NCI-H146 (cell line): ENCODE measurements at regions not wholly inside any gene's neighbourhood (a gene's known extent, or its start where the extent isn't known, plus 50 kb on each side); places are given as distances from the start of the nearest gene placed in this dataset.

Experiments
- DNase-seq: peaks from one replicate; lab custom pipeline; 2025; lab: John Stamatoyannopoulos, UW

DNA sequence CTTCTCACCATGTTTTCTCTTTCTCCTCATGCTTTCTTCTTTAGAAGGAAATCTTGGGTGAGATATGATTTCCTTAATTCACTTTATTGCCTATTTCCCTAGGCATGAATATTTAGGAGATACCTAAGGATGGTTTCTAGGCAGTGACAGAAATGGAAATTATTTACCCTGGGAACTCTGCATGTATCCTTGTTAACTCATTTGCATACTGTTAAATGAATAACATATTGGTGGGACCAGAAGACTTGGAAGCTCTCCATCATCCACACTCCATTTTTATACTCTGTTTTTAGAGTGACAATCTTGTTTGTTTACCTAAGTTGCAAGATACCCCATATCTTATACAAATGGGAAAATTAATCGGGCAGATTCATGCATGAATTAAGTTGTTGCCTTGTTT is 285.7 kb downstream of the RNF144B start:
- no peak for DNase-seq

DNA sequence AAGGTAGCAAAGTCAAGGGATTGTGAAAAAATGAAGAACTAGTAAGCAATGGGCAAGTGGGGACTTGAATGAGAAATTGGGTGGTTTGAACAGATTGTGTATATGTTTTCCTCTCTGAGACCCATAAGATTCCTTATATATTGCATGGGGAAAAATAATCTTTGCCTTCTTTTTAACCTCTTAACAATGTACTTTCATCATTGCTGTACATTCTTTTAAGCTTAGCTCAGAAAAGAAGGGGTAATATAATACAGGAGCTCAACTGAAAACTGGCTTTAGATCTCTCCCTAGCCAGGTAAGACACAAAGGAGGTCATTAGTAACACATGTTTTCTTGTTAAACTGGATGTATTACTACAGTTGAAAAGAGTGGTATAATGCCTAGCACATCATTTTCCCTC is 287.2 kb downstream of the RNF144B start:
- DNase-seq, result no peak

DNA sequence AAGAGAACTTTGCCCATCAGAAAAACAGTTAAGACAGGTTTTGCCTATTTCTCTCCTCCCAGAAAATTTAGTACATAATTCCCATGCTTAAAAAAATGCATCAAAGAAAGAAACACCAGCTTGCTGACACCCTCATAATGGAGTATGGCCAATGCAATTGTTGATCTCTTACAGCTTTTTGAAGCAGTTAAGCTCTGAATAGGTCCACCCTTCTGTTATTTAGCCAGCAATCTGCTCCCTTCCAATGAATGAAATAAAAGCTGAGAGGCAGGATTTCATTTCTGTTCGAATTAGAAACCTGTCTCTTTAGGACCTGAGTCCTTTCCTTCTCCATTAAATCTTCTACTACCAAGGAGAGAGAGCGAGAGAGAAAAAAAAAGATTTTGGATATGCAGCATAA is 288.7 kb downstream of the RNF144B start:
- DNase-seq, result no peak

DNA sequence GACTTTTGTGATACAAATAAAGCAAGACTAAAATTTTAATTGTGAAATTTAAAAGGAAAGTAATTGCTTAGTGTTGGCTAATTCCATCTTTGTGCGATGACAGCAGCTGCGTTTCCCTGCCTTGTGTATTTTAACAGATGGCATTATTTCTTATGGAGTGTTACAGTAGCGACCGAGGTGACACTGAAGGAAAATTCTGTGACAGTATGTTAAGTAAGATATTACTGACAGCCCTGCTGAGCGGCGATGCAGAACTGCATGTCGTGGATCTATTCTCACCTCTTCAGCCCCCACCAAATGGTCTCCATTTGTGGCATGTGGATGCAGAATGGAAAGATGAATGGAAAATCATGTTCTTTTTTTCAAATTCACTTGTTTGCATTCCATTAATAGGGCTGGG is 289.4 kb downstream of the RNF144B start:
- no peak for DNase-seq

DNA sequence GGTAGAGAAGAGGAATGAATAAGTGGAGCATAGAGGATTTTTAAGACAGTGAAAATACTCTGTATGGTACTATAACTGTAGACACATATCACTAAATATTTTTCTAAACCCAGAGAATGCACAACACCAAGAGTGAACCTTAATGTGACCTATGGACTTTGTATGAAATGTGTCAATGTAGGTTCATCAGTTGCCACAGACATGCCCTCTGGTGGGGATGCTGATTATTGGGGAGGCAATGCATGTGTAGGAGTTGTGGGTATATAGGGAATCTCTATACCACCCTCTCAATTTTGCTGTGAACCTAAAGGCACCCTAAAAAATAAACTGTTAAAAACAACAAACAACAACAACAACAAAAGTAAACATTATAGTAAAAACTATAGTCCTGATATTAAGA is 293.7 kb downstream of the RNF144B start:
- DNase-seq, result no peak

DNA sequence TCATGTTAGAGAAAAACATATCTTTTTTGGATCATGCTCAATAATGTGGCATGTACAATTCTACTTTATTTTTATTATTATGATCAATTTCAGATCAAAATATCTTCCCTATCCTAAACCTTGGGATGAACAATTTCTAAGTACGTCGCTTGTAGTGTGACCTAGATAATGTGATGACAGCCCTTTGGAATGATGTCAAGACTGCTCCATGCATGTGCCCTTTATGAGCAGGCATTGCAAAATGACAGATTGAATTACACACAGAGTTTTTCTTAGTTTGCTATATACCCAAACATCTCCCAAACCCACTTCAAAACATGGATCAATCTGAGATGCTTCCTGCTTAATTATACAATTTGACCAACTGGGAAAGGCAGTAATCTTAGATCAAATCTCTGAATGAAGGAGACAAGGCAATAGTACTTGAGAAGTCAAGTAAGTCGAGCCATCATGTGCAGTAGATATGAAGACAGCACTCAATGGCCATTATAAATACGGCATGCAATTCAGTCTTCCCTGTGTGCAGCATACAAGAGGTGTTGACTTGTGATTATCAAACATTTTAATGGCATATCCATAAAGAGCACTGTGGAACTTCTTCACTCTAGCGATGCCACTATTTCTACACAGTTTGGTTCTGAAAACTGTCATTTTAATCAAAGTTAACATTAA is 294.8 kb downstream of the RNF144B start:
- no peak for DNase-seq

DNA sequence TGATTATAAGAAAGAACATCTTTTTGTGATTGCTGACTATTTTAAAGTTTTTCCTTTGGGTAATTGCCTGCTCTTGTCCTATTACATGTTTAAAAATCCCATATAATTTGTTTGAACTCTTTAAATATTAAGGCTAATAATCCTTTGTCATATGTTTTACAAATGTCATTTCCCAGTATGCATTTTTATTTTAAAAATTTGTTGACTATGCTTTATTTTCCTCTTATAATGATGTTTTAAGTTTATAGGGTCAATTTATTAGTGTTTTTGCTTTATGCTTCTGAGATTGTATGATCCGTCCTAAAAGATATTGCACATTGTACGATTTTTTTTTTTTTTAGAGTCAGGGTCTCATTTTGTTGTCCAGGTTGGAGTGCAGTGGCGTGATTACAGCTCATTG is 297.2 kb downstream of the RNF144B start:
- DNase-seq, result no peak

DNA sequence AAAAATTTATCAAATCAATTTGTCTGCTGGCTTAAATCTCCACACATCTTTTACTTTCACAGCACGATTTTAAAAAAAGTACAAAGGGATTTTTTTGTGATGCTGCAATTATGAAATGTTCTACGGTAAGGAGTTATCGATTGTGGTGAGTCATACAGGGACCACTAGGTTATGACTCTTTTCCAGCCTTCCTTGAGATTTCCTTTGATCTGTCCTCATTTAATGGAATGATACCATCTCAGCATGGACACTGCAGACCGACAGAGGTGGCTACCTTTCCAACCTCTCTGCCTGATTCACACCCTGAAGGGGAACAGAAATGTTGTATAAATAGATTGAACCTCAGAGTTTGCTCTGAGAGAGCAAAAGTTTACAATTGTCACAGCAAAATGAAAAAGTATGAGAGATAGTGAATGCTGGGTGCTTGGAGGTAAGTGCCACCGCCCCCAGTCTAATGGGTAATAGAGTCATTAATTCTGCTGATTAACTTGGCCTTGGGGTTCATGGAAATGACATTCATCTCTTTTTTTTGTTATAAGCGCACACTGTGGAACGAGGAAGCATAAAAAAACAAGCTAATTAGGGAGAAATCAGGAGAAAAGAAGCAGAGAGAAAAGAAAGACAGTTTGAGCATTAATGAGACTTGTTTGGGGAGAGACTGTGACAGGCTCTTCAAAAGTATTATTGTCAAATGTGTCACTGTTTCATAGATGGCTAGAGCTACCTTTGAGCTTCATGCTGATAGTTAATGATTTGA is 306.0 kb downstream of the RNF144B start:
- DNase-seq, result peak; percentile 48

DNA sequence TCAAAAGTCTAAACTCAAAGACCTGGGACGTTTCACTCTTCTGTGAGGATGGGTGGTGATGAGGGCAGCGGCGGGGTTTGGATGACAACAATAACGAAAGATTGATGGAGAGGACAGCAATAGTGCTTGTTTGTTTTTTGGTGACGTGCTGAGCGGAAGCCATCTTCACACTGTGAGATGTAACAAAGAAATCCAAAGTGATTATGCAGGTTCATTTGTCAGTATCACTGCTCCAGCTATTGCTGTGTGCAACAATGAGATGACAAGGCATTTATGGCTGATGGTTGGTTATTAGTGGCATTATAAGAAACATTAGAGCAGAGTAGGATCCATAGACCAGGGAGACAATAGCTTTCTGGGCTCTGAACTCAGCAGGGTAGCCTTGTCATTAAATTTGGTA is 306.7 kb downstream of the RNF144B start:
- DNase-seq, result peak; percentile 95

DNA sequence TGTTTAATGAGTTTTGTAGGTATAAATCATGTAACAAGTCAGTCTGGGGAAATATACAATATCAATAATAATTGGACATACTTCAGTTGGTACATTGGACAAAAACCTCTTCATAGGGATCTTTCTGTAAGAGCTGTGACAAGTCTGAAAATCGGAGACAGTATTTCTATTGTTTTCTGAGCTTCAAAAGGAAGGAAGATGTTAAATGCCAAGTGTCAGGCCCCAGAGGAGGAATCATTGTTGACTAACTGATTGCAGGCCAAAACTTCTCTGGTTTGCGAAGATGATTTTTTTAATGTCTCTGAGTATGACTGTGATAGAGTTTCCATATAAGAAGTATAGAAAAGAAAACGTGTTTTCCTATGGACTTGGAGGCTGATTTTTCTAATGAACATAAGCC is 316.4 kb downstream of the RNF144B start:
- DNase-seq, result no peak

DNA sequence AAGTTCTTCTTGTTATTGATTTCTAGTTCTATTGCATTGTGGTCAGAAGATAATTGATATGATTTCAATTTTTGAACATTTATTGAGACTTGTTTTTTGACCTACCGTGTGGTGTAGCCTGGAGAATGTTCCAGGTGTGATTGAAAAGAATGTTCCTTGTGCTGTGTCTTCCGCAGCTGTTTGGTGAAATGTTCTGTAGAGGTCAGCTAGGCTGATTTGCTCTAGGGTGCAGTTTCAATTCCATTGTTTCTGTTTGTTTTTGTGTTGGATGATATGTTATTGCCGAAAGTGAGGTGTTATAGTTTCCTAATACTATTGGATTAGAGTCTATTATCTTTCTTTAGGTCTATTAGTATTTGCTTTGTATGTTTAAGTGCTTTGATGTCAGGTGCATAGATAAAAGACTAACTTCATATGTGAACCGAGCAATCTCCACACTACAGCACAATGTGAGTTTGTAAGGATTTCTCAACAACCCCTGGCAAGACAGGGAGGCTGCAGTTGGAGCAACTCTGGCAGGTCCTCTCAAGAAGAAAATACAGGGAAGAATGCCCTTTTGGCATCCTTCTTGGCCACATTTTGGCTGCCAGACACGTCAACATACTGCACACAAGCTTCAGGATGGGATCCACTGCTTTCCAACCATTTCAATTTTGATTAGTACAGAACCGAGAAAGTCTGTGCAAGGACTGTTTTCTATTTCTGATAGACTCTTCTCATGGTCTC is 320.7 kb downstream of the RNF144B start:
- DNase-seq, result no peak

DNA sequence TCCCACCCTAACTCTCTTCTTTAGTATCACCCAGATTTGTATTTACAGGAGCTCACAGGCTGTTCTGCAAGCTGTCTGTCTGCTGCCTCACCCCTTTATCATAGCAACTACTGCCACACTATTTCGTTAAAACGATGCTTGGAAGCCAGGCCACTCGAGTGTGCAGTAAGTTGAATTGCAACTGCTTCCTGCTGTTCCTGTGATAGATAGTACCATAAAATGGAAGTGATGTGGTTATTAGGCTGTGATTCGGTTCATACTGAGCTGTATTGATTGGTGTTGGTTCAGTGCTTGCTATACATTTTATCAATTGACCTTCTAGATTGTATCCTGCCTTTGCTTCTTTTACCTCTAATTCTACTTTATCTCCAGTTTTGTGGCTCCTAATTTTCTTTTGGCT is 325.4 kb downstream of the RNF144B start:
- DNase-seq, result peak; percentile 7

DNA sequence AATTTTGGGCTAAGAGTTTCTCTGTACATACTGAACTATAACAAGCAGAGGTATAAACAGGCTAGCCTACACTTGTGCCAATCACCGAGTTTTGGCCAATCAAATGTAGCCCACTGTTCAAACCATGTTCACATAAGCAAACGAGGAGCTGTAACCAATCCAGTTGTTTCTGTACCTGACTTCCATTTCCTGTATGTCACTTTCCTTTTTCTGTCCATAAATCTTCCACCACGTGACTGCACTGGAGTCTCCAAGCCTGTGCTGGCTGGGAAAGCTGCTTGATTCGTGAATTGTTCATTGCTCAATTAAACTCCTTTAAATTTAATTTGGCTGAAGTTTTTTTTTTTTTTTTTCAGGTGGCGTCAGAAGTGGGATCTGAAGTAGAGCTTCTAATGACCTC is 332.9 kb downstream of the RNF144B start:
- no peak for DNase-seq

DNA sequence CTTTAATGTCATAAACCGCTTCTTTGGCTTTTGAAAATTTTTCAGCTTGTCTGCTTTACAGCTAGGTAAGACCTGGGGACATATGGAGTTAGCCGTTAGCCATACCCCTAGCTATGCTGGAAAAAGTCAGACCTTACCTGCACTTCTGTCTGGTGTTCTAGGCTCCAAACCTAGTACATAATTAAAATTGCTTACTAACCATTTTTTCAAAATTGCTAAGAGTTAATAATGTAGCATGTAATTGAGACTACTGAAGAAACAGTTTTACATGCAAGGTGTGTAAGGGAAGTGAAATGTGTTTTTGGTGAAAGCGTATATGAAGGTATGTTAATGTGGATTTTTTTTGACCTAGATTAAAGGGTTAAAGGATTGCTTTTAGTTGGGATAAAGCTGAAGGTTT is 336.9 kb downstream of the RNF144B start:
- DNase-seq, result no peak

DNA sequence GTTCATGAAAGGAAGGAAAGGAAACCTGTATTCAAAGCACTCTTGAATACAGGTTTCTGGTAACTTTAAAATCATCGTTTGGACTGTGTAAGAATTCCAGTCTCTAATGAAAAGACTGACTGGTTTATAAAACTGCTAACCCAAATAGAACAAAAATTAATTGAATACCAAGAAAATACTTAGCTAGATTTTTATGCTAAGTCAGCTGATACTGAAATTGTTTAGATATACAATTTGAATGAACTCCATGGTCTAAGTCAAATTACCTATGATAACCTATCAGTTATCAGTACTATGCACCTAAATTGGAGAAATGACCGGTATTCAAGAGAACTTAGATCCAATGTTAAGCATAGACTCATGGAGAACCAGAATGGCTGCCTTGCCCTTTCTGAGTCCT is 338.3 kb downstream of the RNF144B start:
- no peak for DNase-seq

DNA sequence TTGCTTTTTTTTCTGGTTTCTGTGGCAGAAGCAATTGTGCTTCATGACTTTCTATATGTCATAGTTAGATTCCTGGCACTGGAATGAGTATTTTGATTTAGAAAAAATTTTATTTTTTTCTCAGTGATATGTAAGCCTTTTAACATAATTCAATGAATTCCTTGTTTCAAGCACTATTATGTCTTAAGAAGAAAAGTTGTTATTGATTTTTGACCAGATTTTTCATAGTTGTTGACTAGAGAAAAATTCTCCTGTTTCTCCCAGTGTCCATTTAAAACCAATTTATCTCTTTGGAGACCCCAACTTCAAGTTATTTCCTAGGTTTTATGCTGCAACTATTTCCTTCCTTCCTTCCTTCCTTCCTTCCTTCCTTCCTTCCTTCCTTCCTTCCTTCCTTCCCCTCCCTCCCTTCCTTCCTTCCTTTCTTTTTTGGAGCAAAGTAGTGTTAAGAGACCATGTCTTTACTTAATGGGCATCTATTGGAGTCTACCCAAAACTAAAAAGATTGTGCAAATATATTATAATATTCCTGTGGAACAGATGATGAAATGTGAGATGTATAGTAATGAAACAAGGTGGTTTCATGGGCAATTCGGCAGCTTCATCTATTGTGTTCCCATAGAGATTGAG is 346.9 kb downstream of the RNF144B start:
- no peak for DNase-seq

DNA sequence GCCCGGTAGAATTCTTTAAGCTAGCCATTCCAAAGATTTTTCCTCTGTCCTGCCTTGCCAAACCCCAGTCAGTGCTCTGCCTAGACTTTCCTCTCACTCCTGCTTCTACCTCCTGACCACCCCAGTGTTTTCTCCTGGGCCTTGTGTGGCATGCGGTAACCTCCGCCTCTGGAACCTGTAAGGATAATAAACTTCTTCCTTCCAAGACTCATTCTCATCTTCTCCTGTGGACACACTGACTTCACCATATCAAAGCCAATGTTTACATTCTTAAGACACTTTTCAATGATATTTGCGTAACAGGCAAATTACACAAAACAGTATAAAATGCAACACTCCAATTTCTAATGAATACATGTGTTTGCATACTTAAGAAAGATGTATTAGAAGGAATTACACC is 354.6 kb downstream of the RNF144B start:
- no peak for DNase-seq

DNA sequence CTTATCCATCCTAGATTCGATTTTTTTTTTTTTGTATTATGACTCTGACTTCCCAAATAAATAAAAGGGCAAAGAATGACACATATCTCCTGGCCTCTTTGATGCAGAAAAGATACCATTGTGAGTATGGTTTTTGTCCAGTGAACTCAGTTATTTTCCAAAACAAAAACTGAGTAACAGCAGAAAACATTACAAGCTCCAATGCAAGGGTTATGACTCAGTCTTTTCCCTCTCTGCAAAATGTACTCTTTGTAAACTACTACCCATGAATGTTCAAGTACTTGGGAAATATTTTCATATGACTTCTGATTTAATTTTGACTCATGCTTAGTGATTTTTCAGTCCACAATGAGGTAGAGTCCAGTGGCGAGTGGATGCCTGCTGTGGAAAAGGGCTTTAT is 355.3 kb downstream of the RNF144B start:
- no peak for DNase-seq

DNA sequence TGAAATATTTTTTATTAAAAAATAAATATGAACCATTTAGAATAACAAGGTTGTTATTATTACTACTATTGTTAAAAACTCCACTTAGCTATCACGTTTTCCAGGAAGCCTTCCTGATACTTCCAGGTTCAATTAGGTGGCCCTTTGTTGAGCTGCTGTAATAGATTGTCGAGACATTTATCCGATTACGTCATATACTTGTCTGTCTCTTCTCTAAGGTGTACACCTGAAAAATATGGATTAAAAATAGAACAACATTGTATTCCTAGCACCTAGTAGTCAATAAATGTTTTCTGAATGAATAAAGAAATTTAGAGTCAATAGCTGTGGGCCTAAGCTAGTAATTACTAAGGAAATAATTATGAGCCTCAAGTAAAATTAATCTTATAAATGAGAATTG is 359.6 kb downstream of the RNF144B start:
- no peak for DNase-seq

DNA sequence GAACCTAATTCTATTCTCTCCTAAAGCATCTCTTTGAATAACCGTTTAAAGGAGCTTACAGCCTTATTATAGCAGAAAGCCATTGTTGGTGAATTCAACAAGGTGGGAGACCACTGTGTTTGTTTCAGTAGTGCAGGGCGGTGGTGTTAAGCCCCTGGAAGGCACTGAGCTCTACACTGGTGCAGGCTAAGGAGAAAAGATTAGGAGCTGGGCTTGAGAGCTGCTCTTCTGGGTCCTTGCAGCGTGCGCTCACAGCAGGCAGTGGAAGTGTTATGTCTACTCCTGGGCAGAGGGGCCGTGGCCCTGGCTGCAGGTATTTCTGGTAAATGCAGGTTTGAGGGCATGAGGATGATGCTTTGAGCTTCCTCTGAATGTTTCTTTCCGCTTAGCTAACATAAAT is 361.2 kb downstream of the RNF144B start:
- DNase-seq, result no peak

DNA sequence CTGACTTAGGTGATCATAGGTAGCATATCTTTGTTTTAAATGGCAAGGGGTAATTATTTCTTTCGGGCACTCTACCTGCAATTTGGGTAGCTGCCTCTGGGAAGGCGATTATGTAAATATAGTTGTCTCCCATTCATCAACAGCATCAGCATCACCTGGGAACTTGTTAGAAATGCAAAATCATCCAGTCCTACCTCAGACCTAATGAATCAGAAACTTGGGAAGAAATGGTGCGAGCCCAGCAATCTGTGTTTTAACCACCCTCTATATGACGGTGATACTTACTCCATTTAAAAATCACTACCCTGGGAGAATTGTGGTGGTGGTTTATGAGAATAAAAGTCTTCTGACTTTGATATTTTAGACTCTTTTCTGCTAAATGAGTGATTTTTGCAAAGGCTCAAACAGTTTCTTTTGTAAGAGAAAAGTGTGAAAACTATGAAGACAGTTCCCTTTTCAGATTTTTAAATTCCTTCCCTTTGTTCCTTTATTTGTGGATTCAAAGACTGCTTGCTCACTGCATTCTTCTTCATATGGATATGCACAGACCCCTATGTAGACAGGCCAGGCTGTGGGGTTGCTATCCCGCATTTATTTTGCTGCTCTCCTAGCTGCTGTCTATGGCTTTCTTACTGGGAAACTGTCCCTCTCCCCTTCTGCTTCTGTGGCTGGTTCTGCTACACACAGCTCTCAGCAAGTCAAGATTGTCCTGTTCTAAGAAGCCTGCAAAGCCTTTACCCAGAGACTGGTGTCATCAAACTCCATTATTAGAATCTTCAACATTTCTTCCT is 365.3 kb downstream of the RNF144B start:
- no peak for DNase-seq

DNA sequence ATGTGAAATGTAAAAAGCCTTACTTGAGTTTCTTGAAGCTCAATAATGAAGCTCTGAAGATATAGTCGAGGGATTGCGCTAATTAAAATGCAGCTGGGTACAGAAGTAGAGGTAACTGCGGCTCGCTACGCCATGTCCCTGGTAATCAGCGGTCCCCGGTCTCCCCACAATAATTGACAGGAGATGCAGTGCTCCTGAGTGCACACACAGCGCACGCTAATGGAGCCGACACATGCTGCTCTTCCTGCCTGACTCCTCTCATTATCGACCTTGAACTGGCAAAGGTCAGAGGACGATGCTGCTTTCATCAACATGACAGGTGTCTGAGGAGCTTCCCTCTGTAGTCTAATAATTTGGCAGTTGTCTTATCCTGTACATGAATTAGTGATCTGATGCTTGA is 365.9 kb downstream of the RNF144B start:
- no peak for DNase-seq
